Psoas muscle (tissue), 7 donors: ENCODE measurements at regions not wholly inside any gene's neighbourhood (a gene's known extent, or its start where the extent isn't known, plus 50 kb on each side); places are given as distances from the start of the nearest gene placed in this dataset.

Experiments
- ATAC-seq, 4 donors: fragments of 200-7000 bp; cut with Tn5 transposase; one replicate each; pipeline ENCODE4 v1.9.1; 2020; ENCODE audit warnings: moderate library complexity in 3 of 4, mild to moderate bottlenecking in 2 of 4
- DNase-seq, 2 donors: peaks; one replicate each; pipeline ENCODE4 v3.0.0-alpha.2; 2020
- H3K27ac ChIP-seq: fragments of 200-600 bp; one replicate; pipeline ENCODE4 v1.8.0; 2022
- H3K27me3 ChIP-seq, 3 donors: fragments of 200-600 bp in 1 of 3; one replicate each; pipeline versions ENCODE4 v1.6.1 to v1.8.0; 2013 to 2022; ENCODE audit warnings: low read length in 2 of 3, mild to moderate bottlenecking in 2 of 3, moderate library complexity in 1 of 3; ENCODE audit not compliant: insufficient read depth in 3 of 3
- H3K36me3 ChIP-seq, 2 donors: fragments of 200-600 bp in 1 of 2; one replicate each; pipeline versions ENCODE4 v1.6.1 to v1.8.0; 2013 to 2022; ENCODE audit warnings: low read depth in 1 of 2, mild to moderate bottlenecking in 1 of 2, moderate library complexity in 1 of 2; ENCODE audit not compliant: insufficient read depth in 1 of 2
- H3K4me1 ChIP-seq: fragments of 200-600 bp; one replicate; pipeline ENCODE4 v1.8.0; 2022
- H3K4me3 ChIP-seq: fragments of 200-600 bp; one replicate; pipeline ENCODE4 v1.8.0; 2022; ENCODE audit warnings: mild to moderate bottlenecking
- H3K9me3 ChIP-seq: fragments of 200-600 bp; one replicate; pipeline ENCODE4 v1.8.0; 2022
- CTCF ChIP-seq: fragments of 200-600 bp; IDR thresholded peaks from one replicate; pipeline ENCODE4 v1.8.0; 2022; ENCODE audit warnings: antibody characterized with exemption
- WGBS, 3 donors: extraction: QIAGEN DNeasy Blood & Tissue Kit; methylation state at CpG; one replicate each; pipeline versions ENCODE4 v1.1.6 to v1.1.7; 2013; 5-methylcytosine and 5-hydroxymethylcytosine counted together
- intact Hi-C, 2 donors: fragments of 100-400 bp; cut with DNase I; formaldehyde crosslinking; loops; one replicate each; pipeline versions ENCODE4 v1.11.0 to v1.14.2; 2022
- donor health status: healthy with polysubstance abuse.
- donor health status: DM: no; HTN: no; CAD: no; lungs with moderate emphysema.
- donor health status: Bipolar disorder and iron deficiency.
- donor health status: healthy.
- donor health status: DM: yes; HTN: yes; CAD: no.
- donor health status: DM: no; HTN: no; CAD: no.
- donor health status: DM: yes; HTN: yes; CAD: no.

DNA sequence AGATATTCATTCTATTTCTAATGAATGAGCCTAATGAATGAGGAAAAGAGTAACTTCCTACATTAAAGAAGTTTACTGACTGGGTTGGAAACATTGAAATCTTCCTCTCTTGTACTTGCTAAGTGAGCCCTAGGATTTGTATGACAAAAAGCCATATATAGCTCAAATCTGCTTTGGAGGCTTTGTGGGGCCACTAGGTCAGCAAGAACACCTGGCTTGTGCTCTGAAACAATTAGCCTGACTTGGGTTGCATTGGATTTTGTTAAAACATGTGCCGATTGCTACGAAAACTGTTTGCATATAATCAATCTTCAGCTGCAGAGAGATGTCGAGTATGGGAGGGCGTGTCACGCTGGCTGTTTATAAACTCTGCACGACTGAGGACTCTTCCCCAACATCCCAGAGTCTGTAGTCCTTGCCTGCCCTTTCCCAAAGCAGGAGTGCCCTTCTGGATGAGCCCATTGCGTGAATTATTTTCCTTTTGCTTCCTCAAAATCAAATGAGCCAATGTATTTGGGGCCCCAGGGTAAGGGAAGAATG lies 684.8 kb downstream of the DHX35 start:
- Histone ChIP-seq H3K4me3 (no peak overlapping the region), H3K27me3 (no peaks in the 10 kb centered on the region), H3K27ac (no peak overlapping the region), H3K4me1 (no peaks in the 10 kb centered on the region), H3K9me3 (no peaks in the 10 kb centered on the region), H3K36me3 (no peaks in the 10 kb centered on the region)
- ATAC-seq, result no peak
- 79 to 82% (median 81%) methylated on average over 7 of the region's 7 CpGs for WGBS, 3 donors
- no peak for TF ChIP-seq CTCF
- intact Hi-C loops, result no loop called here
- no peak for DNase-seq

DNA sequence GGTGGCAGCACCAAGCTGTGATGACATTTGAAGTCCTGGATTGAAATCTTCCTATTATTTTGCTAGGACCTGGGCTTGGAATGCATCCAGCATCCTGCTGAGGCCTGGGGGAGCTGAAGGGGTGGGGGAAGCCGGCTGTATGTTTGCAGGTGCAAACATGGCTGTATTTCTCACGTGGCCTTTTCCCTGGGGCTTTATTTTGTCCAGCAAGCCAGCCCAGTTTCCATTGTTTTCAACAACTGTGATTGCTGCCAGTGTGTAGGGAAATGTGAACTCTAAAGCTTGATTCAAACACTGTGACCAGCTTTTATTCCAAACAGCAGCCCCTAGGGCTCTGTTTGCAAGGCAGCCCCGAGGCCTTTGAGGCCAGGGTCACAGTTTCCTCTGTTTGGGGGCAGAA lies 683.0 kb downstream of the DHX35 start:
- TF ChIP-seq CTCF, result no peak
- Histone ChIP-seq H3K36me3 (no peaks in the 10 kb centered on the region), H3K27ac (no peak overlapping the region), H3K4me3 (no peak overlapping the region), H3K9me3 (no peaks in the 10 kb centered on the region), H3K27me3 (no peaks in the 10 kb centered on the region), H3K4me1 (no peaks in the 10 kb centered on the region)
- ATAC-seq, result no peak
- no peak for DNase-seq
- WGBS, 3 donors, result 4 to 15% (median 8%) methylated on average over 3 of the region's 3 CpGs
- intact Hi-C loops, result no loop called here

GRCh38 chr20:39643292-39643691 lies 681.1 kb downstream of the DHX35 start:
- intact Hi-C loops, result no loop called here
- no peak overlapping the region for H3K27ac ChIP-seq
- DNase-seq (no peak), ATAC-seq (no peak)
- H3K4me1 ChIP-seq, result no peaks in the 10 kb centered on the region
- H3K36me3 ChIP-seq, result no peaks in the 10 kb centered on the region
- H3K4me3 ChIP-seq, result no peak overlapping the region
- TF ChIP-seq CTCF, result no peak
- H3K27me3 ChIP-seq, result no peaks in the 10 kb centered on the region
- WGBS, 3 donors, result 42 to 74% (median 55%) methylated on average over 1 of the region's 1 CpG
- no peaks in the 10 kb centered on the region for H3K9me3 ChIP-seq

- Histone ChIP-seq H3K36me3 (no peaks in the 10 kb centered on the region), H3K27ac (no peak overlapping the region), H3K27me3 (peaks cover 0 to 7% (median 0%) of the 10 kb centered on the region in 3 donors), H3K4me1 (no peaks in the 10 kb centered on the region), H3K4me3 (no peak overlapping the region), H3K9me3 (no peaks in the 10 kb centered on the region)
- no peak for ATAC-seq
- WGBS, 3 donors, result 72 to 78% (median 76%) methylated on average over 4 of the region's 4 CpGs
- TF ChIP-seq CTCF, result no peak
- no peak for DNase-seq
- intact Hi-C loops, result no loop called here
These were observed 679.3 kb downstream of the DHX35 start for GRCh38 chr20:39641423-39641822.

GRCh38 chr20:39640147-39640546 lies 678.0 kb downstream of the DHX35 start:
- 89 to 91% (median 91%) methylated on average over 8 of the region's 8 CpGs for WGBS, 3 donors
- H3K9me3 ChIP-seq, result no peaks in the 10 kb centered on the region
- TF ChIP-seq CTCF, result no peak
- no peaks in the 10 kb centered on the region for H3K4me1 ChIP-seq
- no peaks in the 10 kb centered on the region for H3K36me3 ChIP-seq
- no peak for ATAC-seq
- H3K27ac ChIP-seq, result no peak overlapping the region
- DNase-seq, result no peak
- peaks cover 0 to 7% (median 0%) of the 10 kb centered on the region in 3 donors for H3K27me3 ChIP-seq
- no peak overlapping the region for H3K4me3 ChIP-seq
- intact Hi-C loops, result no loop called here
